Retinal pigment epithelial cell (primary cell): ENCODE measurements at regions not wholly inside any gene's neighbourhood (a gene's known extent, or its start where the extent isn't known, plus 50 kb on each side); places are given as distances from the start of the nearest gene placed in this dataset.

Source experiments
- DNase-seq: peaks from one replicate; pipeline ENCODE4 v3.0.0-alpha.2; 2010; ENCODE audit warnings: low read depth
- H3K4me3 ChIP-seq: 2 replicates; pipeline ENCODE4 v1.5.1; 2011; ENCODE audit warnings: mild to moderate bottlenecking, low read length, control low read depth, moderate library complexity
- TF ChIP-seq, protein P1 (sequence below): conservative IDR thresholded peaks from 2 replicates; pipeline ENCODE4 v1.5.1; 2011; ENCODE audit warnings: low read depth, low read length, control low read depth, inconsistent platforms

DNA sequence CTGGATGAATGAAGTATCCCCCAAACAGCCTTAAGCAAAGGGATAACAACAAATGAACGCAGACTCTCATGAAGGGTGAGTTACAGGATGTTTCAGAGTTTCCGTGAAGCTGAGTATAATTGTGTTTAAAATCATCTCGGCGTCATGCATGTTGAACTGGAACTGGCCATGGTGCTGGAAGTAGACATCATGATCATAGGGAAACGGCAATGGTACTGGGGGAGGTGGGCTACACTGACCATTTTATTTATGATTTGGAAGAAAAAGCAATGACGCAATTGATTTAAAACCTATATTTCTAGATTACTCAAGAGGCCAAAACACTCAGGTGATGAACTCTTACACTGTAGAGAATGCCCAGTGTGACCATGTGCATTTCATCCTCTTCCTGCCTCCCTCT lies 387.9 kb upstream of the MYT1L start:
- no peak overlapping the region for H3K4me3 ChIP-seq
- TF ChIP-seq, protein P1, sequence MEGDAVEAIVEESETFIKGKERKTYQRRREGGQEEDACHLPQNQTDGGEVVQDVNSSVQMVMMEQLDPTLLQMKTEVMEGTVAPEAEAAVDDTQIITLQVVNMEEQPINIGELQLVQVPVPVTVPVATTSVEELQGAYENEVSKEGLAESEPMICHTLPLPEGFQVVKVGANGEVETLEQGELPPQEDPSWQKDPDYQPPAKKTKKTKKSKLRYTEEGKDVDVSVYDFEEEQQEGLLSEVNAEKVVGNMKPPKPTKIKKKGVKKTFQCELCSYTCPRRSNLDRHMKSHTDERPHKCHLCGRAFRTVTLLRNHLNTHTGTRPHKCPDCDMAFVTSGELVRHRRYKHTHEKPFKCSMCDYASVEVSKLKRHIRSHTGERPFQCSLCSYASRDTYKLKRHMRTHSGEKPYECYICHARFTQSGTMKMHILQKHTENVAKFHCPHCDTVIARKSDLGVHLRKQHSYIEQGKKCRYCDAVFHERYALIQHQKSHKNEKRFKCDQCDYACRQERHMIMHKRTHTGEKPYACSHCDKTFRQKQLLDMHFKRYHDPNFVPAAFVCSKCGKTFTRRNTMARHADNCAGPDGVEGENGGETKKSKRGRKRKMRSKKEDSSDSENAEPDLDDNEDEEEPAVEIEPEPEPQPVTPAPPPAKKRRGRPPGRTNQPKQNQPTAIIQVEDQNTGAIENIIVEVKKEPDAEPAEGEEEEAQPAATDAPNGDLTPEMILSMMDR, result no peak
- no peak for DNase-seq

DNA sequence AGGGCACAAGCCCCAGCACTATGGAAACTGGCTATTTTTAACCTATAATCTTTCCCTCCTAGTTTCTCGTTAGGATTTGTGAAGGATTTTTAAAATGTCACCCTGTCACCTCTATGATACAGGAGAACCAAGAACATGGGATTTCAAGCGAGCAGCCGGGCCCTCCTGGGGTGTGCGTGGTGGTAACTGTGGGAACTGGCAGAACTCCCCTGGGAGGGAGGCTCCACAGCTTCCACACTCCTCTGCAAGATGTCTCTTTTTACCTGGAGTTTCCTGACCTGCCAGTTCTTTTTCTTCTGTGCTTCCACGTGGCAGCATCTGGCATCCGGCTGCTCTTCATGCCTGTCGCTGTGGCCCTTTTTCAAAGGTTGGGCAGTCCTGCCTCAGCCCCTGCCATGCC lies 386.3 kb upstream of the MYT1L start:
- DNase-seq, result no peak
- TF ChIP-seq, protein P1, result no peak
- H3K4me3 ChIP-seq, result no peak overlapping the region

DNA sequence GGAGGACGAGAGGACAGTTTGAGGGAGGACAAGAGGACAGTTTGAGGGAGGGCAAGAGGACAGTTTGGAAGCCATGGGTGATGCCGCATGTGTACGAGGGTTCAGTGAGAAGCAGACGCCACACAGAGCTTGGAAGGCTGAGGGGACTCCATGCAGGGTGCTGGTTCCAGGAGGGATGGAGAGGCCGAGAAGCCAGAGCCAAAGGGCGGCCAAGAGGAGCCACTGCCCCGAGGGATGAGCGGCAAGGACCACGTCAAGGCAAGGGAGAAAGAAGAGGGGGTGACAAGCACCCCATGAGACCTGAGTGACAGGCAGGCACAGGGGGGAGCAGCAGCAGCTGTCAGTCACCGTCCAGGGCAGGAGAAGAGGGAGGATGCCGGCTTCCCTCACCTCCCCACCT lies 385.7 kb upstream of the MYT1L start:
- no peak overlapping the region for H3K4me3 ChIP-seq
- TF ChIP-seq, protein P1, result no peak
- DNase-seq, result no peak

- TF ChIP-seq, protein P1, result no peak
- H3K4me3 ChIP-seq, result no peak overlapping the region
- DNase-seq, result no peak
These were observed 384.2 kb upstream of the MYT1L start for GRCh38 chr2:2715036-2715818.

DNA sequence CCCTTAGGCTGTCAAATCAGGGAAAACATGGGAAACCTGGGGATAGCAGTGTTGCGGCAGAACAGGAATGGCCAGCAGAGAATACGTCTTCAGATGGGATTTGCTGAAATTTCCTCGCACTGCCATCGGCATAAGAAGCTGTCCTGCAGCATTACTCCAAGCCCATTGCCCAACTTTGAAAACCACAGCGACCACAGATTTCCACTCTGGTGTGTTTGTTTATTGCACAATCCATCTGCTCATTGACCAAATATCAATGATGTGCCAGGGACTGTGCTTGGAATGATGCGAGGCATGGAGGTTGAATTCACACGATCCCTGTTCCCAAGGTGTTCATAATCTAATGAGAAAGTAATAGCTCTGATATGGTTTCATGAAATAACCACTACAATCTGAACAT lies 383.3 kb upstream of the MYT1L start:
- TF ChIP-seq, protein P1, result no peak
- no peak for DNase-seq
- no peak overlapping the region for H3K4me3 ChIP-seq

DNA sequence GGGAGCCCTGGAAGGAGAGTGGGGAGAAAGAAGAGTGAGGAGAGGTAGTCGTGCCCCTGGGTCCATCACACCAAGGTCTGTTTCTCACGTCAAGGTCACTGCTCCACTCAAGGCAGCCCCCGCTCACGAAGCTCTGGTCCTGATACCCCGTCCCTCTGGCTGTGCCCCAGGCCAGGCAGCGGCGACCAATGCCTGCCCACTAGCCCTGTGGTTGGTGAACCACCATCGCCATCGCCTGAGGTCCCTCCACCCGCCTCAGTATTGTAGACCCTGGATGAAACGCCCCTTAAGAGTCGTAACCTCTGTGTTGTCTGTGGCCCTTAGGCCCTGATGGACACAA lies 378.3 kb upstream of the MYT1L start:
- DNase-seq, result no peak
- TF ChIP-seq, protein P1, result no peak
- H3K4me3 ChIP-seq, result no peak overlapping the region

DNA sequence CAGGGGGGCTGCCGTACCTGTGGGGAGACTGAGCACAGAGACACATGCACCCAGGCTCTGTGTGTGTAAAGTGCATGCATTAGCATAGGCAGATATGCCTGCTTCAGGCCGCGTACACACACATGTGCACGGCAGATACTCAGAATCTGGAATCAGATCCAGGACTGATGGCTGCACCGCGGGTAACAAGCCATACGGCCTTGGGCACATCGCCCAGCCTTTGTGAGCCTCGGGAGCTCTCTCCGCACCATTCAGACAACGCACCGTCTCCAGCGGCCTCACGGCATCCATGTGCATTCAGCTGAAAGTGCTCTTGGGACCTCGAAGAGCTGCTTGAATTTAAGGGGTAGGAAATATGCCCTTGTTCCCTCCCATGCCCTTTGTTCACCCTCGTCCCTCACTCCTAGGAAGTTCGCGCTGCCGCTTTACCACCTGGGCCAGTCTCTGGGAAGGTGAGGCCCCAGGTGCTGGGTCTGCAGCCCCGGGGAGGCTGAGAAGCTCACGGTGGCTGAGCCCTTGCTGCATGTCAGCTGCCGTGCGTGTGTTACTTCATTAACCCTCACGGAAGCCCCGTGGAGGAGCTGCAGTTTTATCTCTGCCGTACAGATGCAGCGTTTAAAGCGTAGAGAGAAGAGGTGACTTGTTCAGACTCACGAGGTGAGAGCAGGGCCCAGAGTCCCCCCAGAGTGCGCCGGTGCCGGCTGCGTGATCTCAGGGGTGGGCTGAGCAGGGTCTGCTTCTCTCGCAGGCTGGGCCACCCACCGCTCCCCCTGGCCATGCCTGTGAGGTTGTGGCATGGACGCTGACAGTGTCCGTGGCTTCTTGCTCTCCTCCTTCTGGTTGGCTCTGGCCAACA lies 377.7 kb upstream of the MYT1L start:
- no peak overlapping the region for H3K4me3 ChIP-seq

More for the DNA sequence above, 377.7 kb upstream of the MYT1L start:
- no peak for DNase-seq
- TF ChIP-seq, protein P1, result no peak
